ENCODE measurements at regions not wholly inside any gene's neighbourhood (a gene's known extent, or its start where the extent isn't known, plus 50 kb on each side); places are given as distances from the start of the nearest gene placed in this dataset.
"Not testable (repeated sequence)": the region's sequence is repeated elsewhere in the genome, so short reads cannot be mapped to it uniquely, and the experiment has no call there.

- DNase-seq, result no peak
Observed at GRCh38 chr14:56000846-56001245, 117.4 kb upstream of the PELI2 start.

- DNase-seq, result peak; percentile 35
Observed at GRCh38 chr14:56002342-56002741, 115.9 kb upstream of the PELI2 start.

- DNase-seq, result no peak
Observed at GRCh38 chr14:56002876-56003625, 115.2 kb upstream of the PELI2 start.

- DNase-seq, result peak; percentile 7
Observed at GRCh38 chr14:56004323-56004722, 113.9 kb upstream of the PELI2 start.

- peak; percentile 82 for DNase-seq
Observed at GRCh38 chr14:56004786-56005185, 113.4 kb upstream of the PELI2 start.

- peak; percentile 80 for DNase-seq
Observed at GRCh38 chr14:56005191-56006053, 112.8 kb upstream of the PELI2 start.

- not testable (repeated sequence) for DNase-seq
Observed at GRCh38 chr14:56007491-56007890, 110.7 kb upstream of the PELI2 start.

GRCh38 chr14:56008150-56008549 is 110.1 kb upstream of the PELI2 start:
- DNase-seq, result no peak

- not testable (repeated sequence) for DNase-seq
Observed at GRCh38 chr14:56008661-56009060, 109.5 kb upstream of the PELI2 start.

- DNase-seq, result no peak
Observed at GRCh38 chr14:56023661-56024081, 94.5 kb upstream of the PELI2 start.

GRCh38 chr14:56025191-56025590 is 93.0 kb upstream of the PELI2 start:
- no peak for DNase-seq

GRCh38 chr14:56026506-56026905 is 91.7 kb upstream of the PELI2 start:
- no peak for DNase-seq

- no peak for DNase-seq
Observed at GRCh38 chr14:56027421-56027820, 90.8 kb upstream of the PELI2 start.

GRCh38 chr14:56027916-56028712 is 90.1 kb upstream of the PELI2 start:
- no peak for DNase-seq

- no peak for DNase-seq
Observed at GRCh38 chr14:56036353-56036752, 81.9 kb upstream of the PELI2 start.

- no peak for DNase-seq
Observed at GRCh38 chr14:56040121-56040520, 78.1 kb upstream of the PELI2 start.

GRCh38 chr14:56044196-56044595 is 74.0 kb upstream of the PELI2 start:
- peak; percentile 13 for DNase-seq

GRCh38 chr14:56046546-56046945 is 71.7 kb upstream of the PELI2 start:
- no peak for DNase-seq

GRCh38 chr14:56046996-56047395 is 71.2 kb upstream of the PELI2 start:
- no peak for DNase-seq

- DNase-seq, result no peak
Observed at GRCh38 chr14:56049536-56049935, 68.7 kb upstream of the PELI2 start.

GRCh38 chr14:56055511-56055910 is 62.7 kb upstream of the PELI2 start:
- DNase-seq, result no peak

GRCh38 chr14:56056031-56056430 is 62.2 kb upstream of the PELI2 start:
- no peak for DNase-seq

- no peak for DNase-seq
Observed at GRCh38 chr14:56057071-56057741, 61.0 kb upstream of the PELI2 start.
